OCI-LY7 (cell line): ENCODE measurements at regions not wholly inside any gene's neighbourhood (a gene's known extent, or its start where the extent isn't known, plus 50 kb on each side); places are given as distances from the start of the nearest gene placed in this dataset.

Source experiments
- BruUV-seq: library from RNA; stranded (reverse); fragments of 400-500 nt; replicated peaks from 2 replicates; lab custom pipeline; 2021; lab: Mats Ljungman, UMichigan
- CTCF ChIA-PET: fragments of 300-600 bp; sonication (Branson Sonifier 250); formaldehyde crosslinking; loops from one replicate; lab custom pipeline; 2022; ENCODE audit warnings: antibody characterized with exemption; ENCODE audit not compliant: unreplicated experiment; lab: Charles Lee
- POLR2A ChIA-PET: fragments of 300-600 bp; sonication (Branson Sonifier 250); formaldehyde crosslinking; loops from one replicate; lab custom pipeline; 2022; ENCODE audit warnings: antibody characterized with exemption; lab: Charles Lee
- DNase-seq: peaks from one replicate; pipeline ENCODE4 v3.0.0-alpha.2; 2015; ENCODE audit warnings: low spot score
- H2AFZ ChIP-seq: fragments of 200-600 bp; sonication (generic), shearing (Covaris generic); 2 replicates; pipeline ENCODE4 v1.6.1; 2014; ENCODE audit warnings: mild to moderate bottlenecking, antibody characterized with exemption, low read length, moderate library complexity
- H3K27ac ChIP-seq: fragments of 200-600 bp; sonication (generic); 2 replicates; pipeline ENCODE4 v1.5.1; 2014; ENCODE audit warnings: mixed run types, low read depth, mild to moderate bottlenecking, moderate library complexity, low read length, inconsistent platforms; ENCODE audit not compliant: poor library complexity, severe bottlenecking
- H3K36me3 ChIP-seq: fragments of 200-600 bp; sonication (generic); 2 replicates; pipeline ENCODE4 v1.6.1; 2014; ENCODE audit warnings: mild to moderate bottlenecking, antibody characterized with exemption, low read length, moderate library complexity, mixed read lengths; ENCODE audit not compliant: insufficient read depth
- H3K4me1 ChIP-seq: fragments of 200-600 bp; sonication (generic); 2 replicates; pipeline ENCODE4 v1.5.1; 2014; ENCODE audit warnings: mild to moderate bottlenecking, low read length; ENCODE audit not compliant: insufficient read depth, poor library complexity, severe bottlenecking
- H3K4me2 ChIP-seq: fragments of 200-600 bp; sonication (generic); 2 replicates; pipeline ENCODE4 v1.6.1; 2014; ENCODE audit warnings: mild to moderate bottlenecking, low read length
- H3K4me3 ChIP-seq: fragments of 200-600 bp; sonication (generic); 2 replicates; pipeline ENCODE4 v1.5.1; 2014; ENCODE audit warnings: mild to moderate bottlenecking, low read depth, low read length; ENCODE audit not compliant: poor library complexity, severe bottlenecking
- H3K79me2 ChIP-seq: fragments of 200-600 bp; sonication (generic); 2 replicates; pipeline ENCODE4 v1.6.1; 2016; ENCODE audit warnings: low read depth, mild to moderate bottlenecking, low read length, moderate library complexity, mixed read lengths; ENCODE audit not compliant: insufficient read depth
- H3K9me2 ChIP-seq: fragments of 200-600 bp; sonication (generic); 2 replicates; pipeline ENCODE4 v1.6.1; 2016; ENCODE audit warnings: mild to moderate bottlenecking, low read length, mixed read lengths; ENCODE audit not compliant: insufficient read depth
- H3K9me3 ChIP-seq: fragments of 200-600 bp; sonication (generic); 2 replicates; pipeline ENCODE4 v1.6.1; 2014; ENCODE audit warnings: mild to moderate bottlenecking, mixed run types, low read length, mixed read lengths
- H4K20me1 ChIP-seq: fragments of 200-600 bp; sonication (generic); 2 replicates; pipeline ENCODE4 v1.6.1; 2014; ENCODE audit warnings: mild to moderate bottlenecking, antibody characterized with exemption, low read length, moderate library complexity, mixed read lengths; ENCODE audit not compliant: insufficient read depth
- CTCF ChIP-seq: fragments of 200-600 bp; sonication (generic); conservative IDR thresholded peaks from 2 replicates; pipeline ENCODE4 v1.5.1; 2014; ENCODE audit warnings: mild to moderate bottlenecking, antibody characterized with exemption, low read length, moderate library complexity, mixed read lengths
- EZH2phosphoT487 ChIP-seq: fragments of 200-600 bp; sonication (generic); IDR thresholded peaks from 2 replicates; pipeline ENCODE4 v1.6.1; 2018; ENCODE audit warnings: low read depth, borderline replicate concordance, mild to moderate bottlenecking, mixed run types, antibody characterized with exemption, low read length, moderate library complexity, mixed read lengths
- intact Hi-C: fragments of 100-400 bp; cut with micrococcal nuclease; formaldehyde crosslinking; loops from one replicate; pipeline ENCODE4 v1.10.0; 2022; ENCODE audit not compliant: unreplicated experiment

DNA sequence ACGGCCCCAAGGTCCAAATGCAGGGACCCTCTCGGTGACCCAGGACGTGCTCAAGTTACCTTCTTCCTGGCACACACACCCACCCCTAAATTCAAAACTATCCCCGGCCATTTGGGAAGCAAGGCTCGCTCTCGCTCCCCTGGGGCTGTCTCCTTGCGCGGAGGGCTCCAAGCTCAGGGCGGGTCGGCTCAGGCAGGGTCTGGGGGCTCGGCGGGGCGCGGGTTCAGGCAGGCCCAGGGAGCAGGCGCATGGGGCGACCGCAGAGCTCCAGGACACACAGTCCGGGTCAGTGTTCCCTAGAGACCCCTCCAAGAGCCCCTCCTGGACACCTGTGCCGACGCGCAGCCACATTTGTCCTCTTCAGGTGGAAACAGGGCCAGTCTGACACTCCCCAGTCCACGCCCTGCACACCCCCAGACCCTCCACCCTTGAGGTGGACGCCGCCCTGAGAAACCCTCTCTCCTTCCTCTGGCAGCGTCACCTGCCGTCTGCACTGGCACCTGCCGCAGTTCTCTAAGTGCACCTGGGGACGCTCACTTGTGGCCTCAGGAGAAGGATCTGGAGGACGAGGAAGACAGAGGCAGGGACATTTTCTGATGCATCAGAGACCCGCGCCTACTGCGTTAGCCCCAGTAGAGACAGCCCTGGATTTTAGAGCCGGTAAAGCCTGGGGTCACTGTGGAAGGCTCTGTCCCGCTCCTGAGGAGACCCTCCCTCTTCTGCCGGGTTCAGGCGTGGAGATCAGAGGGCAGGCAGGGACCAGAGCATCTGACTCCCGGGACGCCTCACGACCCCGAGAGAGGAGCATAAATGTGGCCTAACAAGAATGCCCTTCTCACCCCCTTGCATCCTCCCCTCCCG lies 138.8 kb downstream of the TWIST2 start:
- Histone ChIP-seq H3K27ac (no peak overlapping the region), H3K4me3 (no peak overlapping the region), H4K20me1 (no peaks in the 10 kb centered on the region), H3K4me1 (no peaks in the 10 kb centered on the region), H3K9me2 (no peaks in the 10 kb centered on the region), H3K79me2 (no peaks in the 10 kb centered on the region), H2AFZ (no peak overlapping the region), H3K36me3 (no peaks in the 10 kb centered on the region), H3K4me2 (no peak overlapping the region), H3K9me3 (no peaks in the 10 kb centered on the region)
- no TSS peak for BruUV-seq
- intact Hi-C loops = no loop called here
- TF ChIP-seq EZH2phosphoT487 = no peak
- no peak for TF ChIP-seq CTCF
- no peak for DNase-seq
- CTCF ChIA-PET = no interaction called here
- POLR2A ChIA-PET = no interaction called here

GRCh38 chr2:238987352-238987981 lies 139.6 kb downstream of the TWIST2 start:
- H2AFZ ChIP-seq = no peak overlapping the region
- TF ChIP-seq CTCF (no peak), EZH2phosphoT487 (no peak)
- no peaks in the 10 kb centered on the region for H3K36me3 ChIP-seq
- DNase-seq = no peak
- H3K27ac ChIP-seq = no peak overlapping the region
- BruUV-seq = no TSS peak
- H3K4me1 ChIP-seq = no peaks in the 10 kb centered on the region
- H4K20me1 ChIP-seq = no peaks in the 10 kb centered on the region
- no peaks in the 10 kb centered on the region for H3K79me2 ChIP-seq
- no peaks in the 10 kb centered on the region for H3K9me2 ChIP-seq
- no peaks in the 10 kb centered on the region for H3K9me3 ChIP-seq
- intact Hi-C loops = no loop called here
- ChIA-PET CTCF (no interaction called here), POLR2A (no interaction called here)
- no peak overlapping the region for H3K4me2 ChIP-seq
- no peak overlapping the region for H3K4me3 ChIP-seq

DNA sequence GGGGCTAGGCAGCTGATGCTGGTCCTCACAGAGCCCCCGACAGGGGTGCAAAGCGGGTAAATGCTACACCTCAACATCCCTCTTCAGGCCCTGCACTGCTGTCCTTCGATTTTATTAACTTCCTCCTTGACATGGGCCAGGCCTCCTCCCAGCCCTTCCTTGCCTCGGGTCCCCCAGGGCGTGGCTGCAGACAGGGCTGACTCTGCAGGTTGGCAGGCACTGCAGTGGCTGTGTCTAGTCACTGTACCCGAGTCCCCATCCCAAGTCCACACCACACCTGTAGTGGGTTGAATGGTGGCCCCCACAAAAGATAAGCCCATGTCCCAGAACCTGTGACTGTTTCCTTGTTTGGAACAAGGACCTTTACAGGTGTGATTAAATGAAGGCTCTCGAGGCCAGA lies 140.2 kb downstream of the TWIST2 start:
- intact Hi-C loops = no loop called here
- BruUV-seq = no TSS peak
- Histone ChIP-seq H4K20me1 (no peaks in the 10 kb centered on the region), H3K4me1 (no peaks in the 10 kb centered on the region), H3K9me2 (no peaks in the 10 kb centered on the region), H3K36me3 (no peaks in the 10 kb centered on the region), H2AFZ (no peak overlapping the region), H3K79me2 (no peaks in the 10 kb centered on the region), H3K9me3 (no peaks in the 10 kb centered on the region), H3K4me3 (no peak overlapping the region), H3K27ac (no peak overlapping the region), H3K4me2 (no peak overlapping the region)
- no peak for TF ChIP-seq EZH2phosphoT487
- TF ChIP-seq CTCF = no peak
- ChIA-PET POLR2A (no interaction called here), CTCF (no interaction called here)
- DNase-seq = no peak
